Pancreas (tissue), 10 donors: ENCODE measurements at regions not wholly inside any gene's neighbourhood (a gene's known extent, or its start where the extent isn't known, plus 50 kb on each side); places are given as distances from the start of the nearest gene placed in this dataset.

ENCODE experiments used
- ATAC-seq, 4 donors: fragments of 200-7000 bp; cut with Tn5 transposase; one replicate each; pipeline versions ENCODE4 v1.8.0 to v1.9.1; 2020; ENCODE audit warnings: mild to moderate bottlenecking in 4 of 4, moderate library complexity in 4 of 4
- DNase-seq, 6 donors: peaks; one replicate each; pipeline ENCODE4 v3.0.0-alpha.2; 2020
- FAIRE-seq: peaks from 2 replicates; lab custom pipeline; 2012; peaks lifted over from hg19 to GRCh38; lab: Jason Lieb, UNC
- H3K27ac ChIP-seq, 4 donors: fragments of 200-600 bp; sonication (generic); 1 replicate in 3 of 4; 2 replicates in 1 of 4; pipeline versions ENCODE4 v1.5.0 to v1.8.0; 2020
- H3K27me3 ChIP-seq, 4 donors: fragments of 200-600 bp; one replicate each; pipeline ENCODE4 v1.8.0; 2021
- H3K36me3 ChIP-seq, 3 donors: fragments of 200-600 bp; sonication (generic) in 1 of 3; one replicate each; pipeline versions ENCODE4 v1.5.0 to v1.8.0; 2020 to 2021
- H3K4me1 ChIP-seq, 3 donors: fragments of 200-600 bp; one replicate each; pipeline ENCODE4 v1.8.0; 2021
- H3K4me3 ChIP-seq, 4 donors: fragments of 200-600 bp; sonication (generic) in 2 of 4; one replicate each; pipeline versions ENCODE4 v1.5.0 to v1.8.0; 2020 to 2021
- H3K9me3 ChIP-seq, 4 donors: fragments of 200-600 bp; one replicate each; pipeline ENCODE4 v1.8.0; 2021
- CTCF ChIP-seq, 4 donors: fragments of 200-600 bp; sonication (generic) in 3 of 4; IDR thresholded peaks; one replicate each; pipeline versions ENCODE4 v1.5.0 to v1.8.0; 2021; ENCODE audit warnings: antibody characterized with exemption in 4 of 4
- WGBS, 2 donors: extraction: QIAGEN DNeasy Blood & Tissue Kit; methylation state at CpG; one replicate each; pipeline ENCODE4 v1.1.7; 2013; 5-methylcytosine and 5-hydroxymethylcytosine counted together
- intact Hi-C, 3 donors: fragments of 100-400 bp; cut with DNase I; formaldehyde crosslinking; loops; one replicate each; pipeline versions ENCODE4 v1.11.1 to v1.14.2; 2022
- donor health status: healthy with polysubstance abuse.
- donor health status: DM: no; HTN: no; CAD: no; lungs with moderate emphysema.
- donor health status: DM: no; HTN: no; CAD: no.
- donor health status: control.
- donor health status: control.
- donor health status: Bipolar disorder and iron deficiency.
- donor health status: DM: yes; HTN: yes; CAD: no.
- donor health status: DM: no; HTN: no; CAD: no.
- donor health status: DM: no; HTN: no; CAD: no.
- donor health status: DM: yes; HTN: yes; CAD: no.

DNA sequence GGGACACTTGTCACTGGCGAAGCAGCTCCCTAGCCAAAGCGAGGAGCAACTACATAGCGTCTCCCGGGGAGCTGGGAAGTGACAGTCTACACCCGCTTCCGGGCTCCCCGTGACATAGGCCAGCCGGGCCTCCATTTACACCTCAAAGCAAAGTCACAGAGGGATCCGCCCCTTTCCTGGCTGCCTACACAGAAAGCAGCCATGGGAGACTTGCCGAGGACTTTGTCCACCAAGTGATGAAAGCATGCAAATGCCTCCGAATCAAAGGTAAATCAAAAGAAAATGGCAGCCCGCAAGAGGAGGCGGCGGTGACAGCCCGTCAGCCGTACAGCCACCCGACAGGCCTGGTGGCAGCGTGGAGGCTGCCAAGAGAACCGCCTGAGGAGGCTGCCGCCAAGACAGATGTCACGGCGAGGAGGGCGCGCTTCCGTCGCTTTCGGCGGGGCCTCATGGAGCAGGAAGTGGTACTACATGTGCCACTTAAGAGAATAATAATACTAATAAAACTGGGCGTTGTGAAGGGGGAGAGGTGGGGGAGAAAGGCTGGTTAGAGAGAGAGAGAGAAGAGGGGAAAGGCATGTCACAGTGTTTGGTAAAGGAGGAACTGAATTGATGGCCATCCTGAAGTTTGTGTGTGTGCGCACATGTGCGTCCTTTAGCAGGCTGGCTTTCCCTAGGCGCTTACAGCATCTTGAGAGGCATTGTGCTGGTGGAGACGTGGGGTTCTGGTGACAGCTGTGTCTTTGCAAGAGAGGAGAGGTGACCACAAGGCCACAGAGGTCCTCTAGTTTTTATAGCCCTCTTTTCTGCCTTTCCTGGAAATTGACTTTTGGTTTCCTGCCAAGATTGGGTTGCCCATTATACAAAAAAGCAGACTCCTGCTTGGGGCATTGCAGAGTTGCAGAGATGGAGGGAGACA, 661.7 kb downstream of the VRK1 start:
- DNase-seq = peak in 5 of 6 donors; percentile 16 to 59 (median 28)
- intact Hi-C loops = no loop called here
- WGBS, 2 donors = 18 to 22% methylated on average over 33 of the region's 33 CpGs
- TF ChIP-seq CTCF (IDR thresholded peaks at IDR 0.05) = no peak
- no peaks in the 10 kb centered on the region for H3K4me1 ChIP-seq
- peak; percentile 73 to 93 (median 80) for ATAC-seq
- no peak overlapping the region for H3K27ac ChIP-seq
- no peaks in the 10 kb centered on the region for H3K9me3 ChIP-seq
- peaks cover 0 to 3% (median 0%) of the 10 kb centered on the region in 4 donors for H3K27me3 ChIP-seq
- H3K36me3 ChIP-seq = no peaks in the 10 kb centered on the region
- FAIRE-seq = no peak
- peak overlapping the region in 3 of 4 donors; percentile 15 to 36 (median 27) for H3K4me3 ChIP-seq

- no peak overlapping the region for H3K4me3 ChIP-seq
- ATAC-seq (no peak), DNase-seq (no peak), FAIRE-seq (no peak)
- WGBS, 2 donors = 65 to 72% methylated on average over 2 of the region's 2 CpGs
- H3K27ac ChIP-seq = no peak overlapping the region
- intact Hi-C loops = no loop called here
- peaks cover 0 to 3% (median 0%) of the 10 kb centered on the region in 4 donors for H3K27me3 ChIP-seq
- H3K9me3 ChIP-seq = no peaks in the 10 kb centered on the region
- H3K36me3 ChIP-seq = no peaks in the 10 kb centered on the region
- no peaks in the 10 kb centered on the region for H3K4me1 ChIP-seq
- no peak for TF ChIP-seq CTCF (IDR thresholded peaks at IDR 0.05)
These were observed 664.9 kb downstream of the VRK1 start for GRCh38 chr14:97462081-97462480.

- no peak for FAIRE-seq
These were observed 671.0 kb downstream of the VRK1 start for GRCh38 chr14:97468220-97468619.

GRCh38 chr14:97477353-97477752, 680.2 kb downstream of the VRK1 start:
- Histone ChIP-seq H3K4me1 (no peaks in the 10 kb centered on the region), H3K9me3 (no peaks in the 10 kb centered on the region), H3K27me3 (no peaks in the 10 kb centered on the region), H3K4me3 (no peak overlapping the region), H3K27ac (no peak overlapping the region), H3K36me3 (no peaks in the 10 kb centered on the region)
- no peak for FAIRE-seq
- ATAC-seq = no peak
- WGBS, 2 donors = 24 to 25% methylated on average over 4 of the region's 4 CpGs
- intact Hi-C loops = no loop called here
- no peak for DNase-seq
- TF ChIP-seq CTCF (IDR thresholded peaks at IDR 0.05) = no peak

More at GRCh38 chr14:97468220-97468619, 671.0 kb downstream of the VRK1 start:
- DNase-seq (no peak), ATAC-seq (no peak)
- Histone ChIP-seq H3K27ac (no peak overlapping the region), H3K4me1 (no peaks in the 10 kb centered on the region), H3K36me3 (no peaks in the 10 kb centered on the region), H3K9me3 (no peaks in the 10 kb centered on the region), H3K4me3 (no peak overlapping the region), H3K27me3 (no peaks in the 10 kb centered on the region)
- TF ChIP-seq CTCF (IDR thresholded peaks at IDR 0.05) = no peak
- WGBS, 2 donors = 54 to 72% methylated on average over 6 of the region's 6 CpGs
- intact Hi-C loops = no loop called here

- no peaks in the 10 kb centered on the region for H3K36me3 ChIP-seq
- ATAC-seq = no peak
- WGBS, 2 donors = 72 to 76% methylated on average over 10 of the region's 10 CpGs
- no peak for TF ChIP-seq CTCF (IDR thresholded peaks at IDR 0.05)
- DNase-seq = no peak
- no peaks in the 10 kb centered on the region for H3K9me3 ChIP-seq
- H3K27me3 ChIP-seq = no peaks in the 10 kb centered on the region
- H3K4me1 ChIP-seq = no peaks in the 10 kb centered on the region
- no peak overlapping the region for H3K27ac ChIP-seq
- no peak overlapping the region for H3K4me3 ChIP-seq
- FAIRE-seq = no peak
- intact Hi-C loops = no loop called here
These were observed 688.0 kb downstream of the VRK1 start for GRCh38 chr14:97485201-97485600.
